Activated CD8-positive, alpha-beta memory T cell treated with anti-CD3 and anti-CD28 coated beads, Interleukin-2, amount 50 U/mL, for 48 hours (primary cell): ENCODE measurements at regions not wholly inside any gene's neighbourhood (a gene's known extent, or its start where the extent isn't known, plus 50 kb on each side); places are given as distances from the start of the nearest gene placed in this dataset.

Source experiments
- DNase-seq: peaks from one replicate; pipeline ENCODE4 v3.0.0-alpha.2; 2020

DNA sequence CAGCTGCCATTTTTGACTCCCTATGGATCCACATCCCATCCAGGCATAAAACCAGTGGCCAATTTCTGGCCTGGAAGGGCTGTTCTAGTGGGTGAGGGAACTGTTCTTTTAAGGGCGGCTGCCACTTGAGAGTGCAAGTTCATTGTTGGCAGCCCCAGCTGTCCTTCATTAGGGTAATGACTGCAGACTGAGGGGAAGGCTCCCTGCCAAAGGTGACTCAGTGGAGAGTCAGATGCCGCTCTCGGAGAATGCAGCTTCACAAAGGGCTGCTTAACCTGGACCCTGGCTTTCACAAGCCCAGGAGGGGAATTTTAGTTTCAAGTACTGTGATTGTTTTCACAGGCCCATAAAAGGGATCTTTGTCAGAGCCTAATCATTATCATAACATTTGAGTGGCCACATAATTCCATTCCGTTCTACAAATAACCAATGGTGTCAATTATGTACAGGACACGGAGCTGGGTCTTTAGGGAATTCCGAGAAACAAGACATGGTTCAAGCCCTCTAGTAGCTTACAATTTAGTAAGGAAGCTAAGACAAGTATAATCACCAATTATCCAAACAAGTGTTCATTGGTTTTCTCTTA, 235.7 kb downstream of the CDCA7 start:
- no peak for DNase-seq

DNA sequence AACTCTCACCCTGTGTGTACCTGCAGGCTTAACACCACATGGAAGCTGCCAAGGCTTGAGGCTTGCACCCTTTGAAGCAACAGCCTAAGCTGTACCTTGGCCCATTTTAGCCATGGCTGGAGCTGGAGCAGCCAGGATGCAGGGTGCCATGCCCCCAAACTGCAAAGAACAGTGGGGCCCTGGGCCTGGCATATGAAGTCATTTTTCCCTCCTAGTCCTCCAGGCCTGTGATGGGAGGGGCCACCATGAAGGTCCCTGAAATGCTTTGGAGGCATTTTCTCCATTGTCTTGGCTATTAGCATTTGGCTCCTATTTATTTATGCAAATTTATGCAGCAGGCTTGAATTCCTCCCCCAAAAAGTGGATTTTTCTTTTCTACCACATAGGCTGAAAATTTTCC, 238.4 kb downstream of the CDCA7 start:
- no peak for DNase-seq

DNA sequence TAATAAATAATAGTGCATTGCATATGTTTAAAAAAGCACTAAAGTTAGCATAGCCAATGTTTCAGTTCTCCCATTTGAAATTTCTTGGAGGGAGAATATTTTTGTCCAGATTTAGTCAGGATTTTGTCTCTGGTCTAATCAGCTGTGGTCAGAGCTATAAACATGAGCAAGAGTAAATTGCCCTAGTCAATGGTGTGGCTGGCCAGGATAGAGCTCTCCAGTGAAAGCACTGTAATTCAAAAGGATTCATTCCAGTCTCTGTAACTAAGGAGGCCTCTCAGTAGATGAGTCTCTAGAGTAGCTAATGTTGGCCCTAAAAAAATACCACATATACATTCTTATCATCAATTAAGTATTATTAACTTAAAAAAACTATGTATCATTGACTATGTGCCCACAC, 241.6 kb downstream of the CDCA7 start:
- DNase-seq: no peak

DNA sequence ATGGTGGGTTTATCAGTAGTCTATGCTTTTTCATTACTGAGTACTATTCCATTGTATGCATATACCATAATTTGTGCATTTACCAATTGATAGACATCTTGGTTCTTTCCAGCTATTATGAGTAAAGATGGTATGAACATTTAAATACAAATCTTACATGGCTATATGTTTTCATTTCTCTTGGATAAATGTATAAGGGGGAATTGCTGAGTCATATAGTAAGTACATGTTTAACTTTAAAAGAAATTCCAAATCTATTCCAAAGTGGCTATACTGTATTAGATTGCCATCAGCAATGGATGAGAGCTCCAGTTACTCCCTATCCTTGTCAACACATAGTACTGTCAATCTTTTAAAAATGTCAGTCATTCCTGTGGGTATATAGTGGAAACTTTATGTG, 243.9 kb downstream of the CDCA7 start:
- no peak for DNase-seq

- DNase-seq: no peak
Observed at GRCh38 chr2:173599821-173600359, 245.2 kb downstream of the CDCA7 start.

- no peak for DNase-seq
Observed at GRCh38 chr2:173602153-173602795, 247.6 kb downstream of the CDCA7 start.

DNA sequence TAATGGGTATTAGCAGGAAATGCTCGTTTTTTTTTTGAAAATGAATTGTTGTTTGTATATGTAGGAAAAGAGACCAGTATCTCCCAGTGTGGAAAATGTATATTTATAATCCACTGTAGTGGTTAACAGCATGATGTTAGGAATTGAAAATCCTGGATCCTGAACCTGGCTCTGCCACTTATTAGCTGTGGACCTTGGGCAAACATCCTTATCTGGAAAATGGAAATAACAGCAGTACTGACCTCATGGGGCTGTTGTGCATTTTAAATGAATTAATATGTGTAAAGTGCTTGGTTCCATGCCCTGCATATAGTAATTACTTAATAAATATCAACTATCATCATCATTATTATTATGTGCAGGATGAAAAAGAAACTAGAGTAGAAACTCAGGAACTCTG, 251.3 kb downstream of the CDCA7 start:
- no peak for DNase-seq

GRCh38 chr2:173606619-173607248, 252.1 kb downstream of the CDCA7 start:
- DNase-seq: no peak

DNA sequence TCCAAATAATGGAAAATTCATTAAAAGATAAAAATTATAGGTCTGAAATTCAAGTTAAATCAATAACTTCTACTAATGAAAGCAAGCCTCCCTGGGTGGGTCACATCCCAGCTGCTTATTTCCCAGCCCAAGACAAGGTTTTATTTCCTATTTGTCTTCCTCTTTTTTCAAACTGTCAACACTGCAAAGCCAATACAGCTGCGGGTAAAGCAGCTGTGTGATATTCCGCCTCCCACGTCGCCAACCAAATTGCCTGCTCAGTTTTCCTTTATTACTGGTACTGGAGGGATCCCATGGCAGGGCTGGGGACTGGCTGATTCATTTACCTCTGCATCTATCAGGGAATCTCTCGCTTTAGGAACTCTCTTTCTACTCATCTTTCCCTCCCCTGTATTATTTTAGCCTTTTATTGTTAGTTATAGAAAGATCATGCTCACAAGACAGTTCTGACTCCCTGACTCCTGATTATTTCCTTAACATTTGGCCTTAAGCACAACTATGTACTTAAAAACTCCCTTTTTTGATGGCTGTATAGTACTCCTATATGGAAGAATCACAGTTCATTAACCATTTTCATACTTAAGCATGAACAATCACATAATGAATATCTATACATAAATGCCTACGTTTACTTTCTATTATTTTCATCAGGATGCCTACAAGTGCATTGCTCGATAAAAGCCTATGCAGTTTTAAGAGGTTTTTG, 253.1 kb downstream of the CDCA7 start:
- no peak for DNase-seq

DNA sequence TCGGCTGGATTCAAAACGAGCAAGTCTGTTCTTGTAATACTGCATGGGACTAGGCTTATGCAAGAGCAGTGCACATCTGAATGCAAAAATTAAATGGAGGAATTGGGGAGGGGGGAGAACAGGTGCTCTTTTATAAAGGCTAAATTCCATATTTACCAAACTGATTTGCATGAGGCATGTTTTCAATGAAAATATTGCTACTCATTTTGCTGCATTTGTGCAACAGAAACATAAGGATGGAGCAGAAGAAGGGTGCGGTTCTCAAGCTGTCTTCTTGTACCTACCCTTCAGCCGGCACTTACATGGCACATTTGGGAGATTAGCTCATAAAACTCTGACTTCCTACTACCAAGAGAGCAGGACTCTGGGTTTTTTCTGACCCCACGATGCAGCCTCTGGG, 256.4 kb downstream of the CDCA7 start:
- DNase-seq: no peak

GRCh38 chr2:173612354-173612753, 257.7 kb downstream of the CDCA7 start:
- no peak for DNase-seq

- no peak for DNase-seq
Observed at GRCh38 chr2:173613386-173613785, 258.7 kb downstream of the CDCA7 start.

GRCh38 chr2:173614265-173614930, 259.7 kb downstream of the CDCA7 start:
- no peak for DNase-seq

GRCh38 chr2:173623438-173624319, 269.0 kb downstream of the CDCA7 start:
- DNase-seq: no peak

- no peak for DNase-seq
Observed at GRCh38 chr2:173625315-173625714, 270.6 kb downstream of the CDCA7 start.

- no peak for DNase-seq
Observed at GRCh38 chr2:173629076-173629475, 274.4 kb downstream of the CDCA7 start.

DNA sequence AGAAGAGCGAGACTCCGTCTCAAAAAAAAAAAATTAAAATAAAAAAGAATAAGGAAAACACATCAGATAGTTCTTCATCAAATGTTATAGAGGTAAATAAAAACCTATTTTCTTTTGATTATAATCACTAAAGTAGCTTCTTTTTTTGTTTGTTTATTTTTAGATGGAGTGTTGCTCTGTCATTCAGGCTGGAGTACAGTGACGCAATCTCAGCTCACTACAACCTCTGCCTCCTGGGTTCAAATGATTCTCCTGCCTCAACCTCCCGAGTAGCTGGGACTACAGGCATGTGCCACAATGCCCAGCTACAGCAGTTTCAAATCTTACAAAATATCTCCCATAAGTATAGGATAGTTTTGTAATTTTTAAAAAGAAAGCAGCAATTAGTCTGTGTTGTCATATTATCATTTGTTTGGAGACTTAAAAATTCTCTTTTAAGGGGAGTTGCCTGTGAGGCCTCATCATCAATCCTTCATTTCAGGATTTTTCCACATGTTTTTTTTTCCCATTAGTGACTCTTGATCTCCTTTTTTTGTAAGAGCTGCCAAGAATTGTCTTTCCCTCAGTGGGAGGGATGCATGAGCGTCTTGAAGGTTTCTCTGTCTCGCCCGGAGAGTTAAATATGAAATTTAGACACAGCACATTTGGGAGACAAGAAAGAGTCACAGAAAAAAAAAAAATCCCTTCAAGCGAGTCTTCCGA, 275.9 kb downstream of the CDCA7 start:
- no peak for DNase-seq

DNA sequence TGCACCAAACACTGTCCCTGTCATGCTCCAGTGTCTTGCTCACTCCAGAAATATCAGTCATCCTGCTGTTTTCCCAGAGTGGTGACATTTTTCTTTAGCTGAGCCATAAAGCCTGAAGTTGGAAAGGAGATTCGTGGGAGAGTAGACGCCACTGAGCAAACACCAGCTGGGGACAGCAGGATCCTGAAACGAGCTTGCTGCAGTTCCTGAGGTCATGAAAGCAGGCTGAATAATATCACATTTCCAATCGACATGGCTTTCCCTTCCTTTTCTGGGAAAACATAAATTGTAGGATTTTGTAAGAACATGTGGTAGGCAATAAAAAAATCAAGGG, 276.4 kb downstream of the CDCA7 start:
- DNase-seq: no peak

- no peak for DNase-seq
Observed at GRCh38 chr2:173644146-173644545, 289.5 kb downstream of the CDCA7 start.

- no peak for DNase-seq
Observed at GRCh38 chr2:173647681-173648311, 293.1 kb downstream of the CDCA7 start.

DNA sequence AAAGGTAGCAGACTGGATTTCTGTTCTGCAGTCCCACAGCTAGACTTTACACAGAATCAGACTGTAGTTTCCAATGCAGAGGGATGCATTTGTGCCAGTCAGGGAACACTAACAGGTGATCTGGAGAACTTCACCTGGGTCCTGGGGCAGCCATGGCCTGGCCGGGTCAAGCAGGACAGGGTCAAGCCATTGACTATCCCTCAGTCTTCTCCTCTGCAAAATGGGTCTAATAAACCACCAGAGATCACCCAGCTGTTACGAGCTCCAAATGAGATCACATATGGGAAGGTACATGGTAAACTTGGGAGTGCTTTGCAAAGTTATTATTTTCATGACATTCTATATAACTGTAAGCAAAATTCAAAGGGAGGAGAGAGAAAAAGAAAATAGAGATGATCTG, 294.1 kb downstream of the CDCA7 start:
- no peak for DNase-seq
